ENCODE measurements at regions not wholly inside any gene's neighbourhood (a gene's known extent, or its start where the extent isn't known, plus 50 kb on each side); places are given as distances from the start of the nearest gene placed in this dataset.

GRCh38 chr2:122027510-122028217 is 272.2 kb downstream of the TSN start:
- TF ChIP-seq CTCF (IDR thresholded peaks at IDR 0.05) (no peak), POLR2A (IDR thresholded peaks at IDR 0.05) (no peak)

Data from ovary (tissue), 3 donors.